A549 (cell line): ENCODE measurements at regions not wholly inside any gene's neighbourhood (a gene's known extent, or its start where the extent isn't known, plus 50 kb on each side); places are given as distances from the start of the nearest gene placed in this dataset.

Experiments used
- ATAC-seq, 2 experiments: fragments of 200-7000 bp in 1 of 2; fragments of >200 bp in 1 of 2; cut with Nextera tagmentation in 1 of 2; cut with Tn5 transposase in 1 of 2; 3 replicates each; pipeline versions ENCODE4 v1.8.0 to v1.9.1; 2018 to 2020; ENCODE audit warnings: mild to moderate bottlenecking in 1 of 2, moderate library complexity in 1 of 2
- CTCF ChIA-PET: fragments of 300-600 bp; sonication (Branson Sonifier 250); formaldehyde crosslinking; extraction: SDS; loops from one replicate; lab custom pipeline; 2021; ENCODE audit warnings: antibody characterized with exemption, inconsistent platforms; lab: Yijun Ruan, JAX
- POLR2A ChIA-PET: fragments of 350-600 bp; formaldehyde crosslinking; extraction: SDS; loops from one replicate; lab custom pipeline; 2021; ENCODE audit warnings: antibody characterized with exemption, inconsistent platforms; lab: Yijun Ruan, JAX
- DNase-seq, 2 experiments: peaks; one replicate each; pipeline versions ENCODE4 v3.0.0 to v3.0.0-alpha.2; 2011 to 2016; ENCODE audit warnings: low read depth in 1 of 2, low spot score in 1 of 2
- FAIRE-seq: peaks from 2 replicates; lab custom pipeline; 2011; peaks lifted over from hg19 to GRCh38; lab: Jason Lieb, UNC
- H3K27ac ChIP-seq, 2 experiments: fragments of >200 bp; sonication (Bioruptor Twin); formaldehyde crosslinking; 3 replicates each; pipeline ENCODE4 v1.5.1; 2016 to 2017
- H3K4me1 ChIP-seq: fragments of >200 bp; sonication (Bioruptor Twin); formaldehyde crosslinking; 3 replicates; pipeline ENCODE4 v1.6.1; 2016
- H3K4me2 ChIP-seq: fragments of >200 bp; sonication (Bioruptor Twin); formaldehyde crosslinking; 3 replicates; pipeline ENCODE4 v1.6.1; 2016
- H3K4me3 ChIP-seq: fragments of >200 bp; sonication (Bioruptor Twin); formaldehyde crosslinking; 3 replicates; pipeline ENCODE4 v1.5.1; 2016
- H3K9me3 ChIP-seq: fragments of >200 bp; sonication (Bioruptor Twin); formaldehyde crosslinking; 3 replicates; pipeline ENCODE4 v1.6.1; 2016
- BHLHE40 ChIP-seq: IDR thresholded peaks from 2 replicates; pipeline ENCODE4 v1.6.1; 2012; ENCODE audit warnings: low read depth, low read length, inconsistent platforms
- CHD2 ChIP-seq: fragments of 150-350 bp; IDR thresholded peaks from 2 replicates; pipeline ENCODE4 v1.6.1; 2014; ENCODE audit warnings: low read length; ENCODE audit not compliant: partially characterized antibody
- EHMT2 ChIP-seq: fragments of 200-600 bp; sonication (generic); IDR thresholded peaks from 2 replicates; pipeline ENCODE4 v1.6.1; 2016; ENCODE audit warnings: antibody characterized with exemption, low read depth, mild to moderate bottlenecking, moderate library complexity
- FOSL2 ChIP-seq, 2 experiments: fragments of 450-650 bp in 1 of 2; fragments of >200 bp in 1 of 2; sonication (Bioruptor Twin) in 1 of 2; formaldehyde crosslinking; IDR thresholded peaks; 2 replicates each; pipeline versions ENCODE4 v1.5.0 to v1.6.1; 2016 to 2020; ENCODE audit warnings: mild to moderate bottlenecking in 1 of 2, moderate library complexity in 1 of 2
- FOXS1 ChIP-seq: fragments of 250-450 bp; sonication (Bioruptor Pico); IDR thresholded peaks from 2 replicates; pipeline ENCODE4 v1.5.0; 2020; ENCODE audit warnings: mild to moderate bottlenecking, moderate library complexity
- HDAC2 ChIP-seq: fragments of 200-600 bp; sonication (generic); IDR thresholded peaks from 2 replicates; pipeline ENCODE4 v1.6.1; 2016
- MAFK ChIP-seq: fragments of 450-650 bp; IDR thresholded peaks from 2 replicates; pipeline ENCODE4 v1.6.1; 2014; ENCODE audit not compliant: partially characterized antibody
- MAZ ChIP-seq: fragments of 150-350 bp; IDR thresholded peaks from 2 replicates; pipeline ENCODE4 v1.6.1; 2014; ENCODE audit warnings: antibody characterized with exemption, low read depth, low read length, borderline replicate concordance
- RARB ChIP-seq: fragments of 250-450 bp; sonication (Bioruptor Pico); IDR thresholded peaks from 2 replicates; pipeline ENCODE4 v1.8.0; 2021; ENCODE audit warnings: mild to moderate bottlenecking, moderate library complexity
- TFCP2L1 ChIP-seq: fragments of 250-450 bp; sonication (Bioruptor Pico); IDR thresholded peaks from 2 replicates; pipeline ENCODE4 v1.5.0; 2021; ENCODE audit warnings: mild to moderate bottlenecking
- WGBS: methylation state at CpG from one replicate; pipeline ENCODE4 v1.1.6; 2017; ENCODE audit errors: missing lambda C conversion rate; 5-methylcytosine and 5-hydroxymethylcytosine counted together
- TF ChIP-seq, protein P1 (sequence below): fragments of >200 bp; sonication (Bioruptor Twin); formaldehyde crosslinking; IDR thresholded peaks from 3 replicates; pipeline ENCODE4 v1.5.1; 2016
- TF ChIP-seq, protein P2 (sequence below): fragments of 200-600 bp; sonication (generic); IDR thresholded peaks from 2 replicates; pipeline ENCODE4 v1.6.1; 2016; ENCODE audit warnings: antibody characterized with exemption, mild to moderate bottlenecking, moderate library complexity
- TF ChIP-seq, protein P3 (sequence below): fragments of 250-450 bp; sonication (Bioruptor Pico); IDR thresholded peaks from 2 replicates; pipeline ENCODE4 v1.5.0; 2020; ENCODE audit warnings: low read depth, mild to moderate bottlenecking, moderate library complexity

DNA sequence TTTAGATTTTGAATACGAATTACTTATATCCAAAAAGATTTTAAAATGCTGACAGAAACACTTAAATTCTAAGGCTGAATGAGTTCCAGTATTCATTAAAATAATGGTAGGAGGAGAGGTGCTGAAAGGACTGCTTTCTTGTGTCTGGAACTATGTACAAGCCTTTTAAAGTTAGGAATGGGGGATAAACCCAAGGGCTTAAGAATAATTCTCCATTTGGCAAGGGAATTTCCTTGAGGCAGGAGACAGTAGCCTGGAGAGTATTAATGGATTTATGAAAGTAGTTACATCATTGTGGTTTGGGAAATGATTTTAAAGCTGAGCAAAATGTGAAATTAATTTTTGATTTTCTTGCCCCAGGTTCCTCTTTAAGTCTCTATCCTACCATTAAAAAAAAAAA lies 266.5 kb upstream of the KCNIP4 start:
- Histone ChIP-seq H3K4me2 (no peak overlapping the region), H3K9me3 (no peaks in the 10 kb centered on the region), H3K27ac (no peak overlapping the region), H3K4me3 (no peak overlapping the region), H3K4me1 (no peaks in the 10 kb centered on the region)
- TF ChIP-seq EHMT2 = no peak
- TF ChIP-seq, protein P1, sequence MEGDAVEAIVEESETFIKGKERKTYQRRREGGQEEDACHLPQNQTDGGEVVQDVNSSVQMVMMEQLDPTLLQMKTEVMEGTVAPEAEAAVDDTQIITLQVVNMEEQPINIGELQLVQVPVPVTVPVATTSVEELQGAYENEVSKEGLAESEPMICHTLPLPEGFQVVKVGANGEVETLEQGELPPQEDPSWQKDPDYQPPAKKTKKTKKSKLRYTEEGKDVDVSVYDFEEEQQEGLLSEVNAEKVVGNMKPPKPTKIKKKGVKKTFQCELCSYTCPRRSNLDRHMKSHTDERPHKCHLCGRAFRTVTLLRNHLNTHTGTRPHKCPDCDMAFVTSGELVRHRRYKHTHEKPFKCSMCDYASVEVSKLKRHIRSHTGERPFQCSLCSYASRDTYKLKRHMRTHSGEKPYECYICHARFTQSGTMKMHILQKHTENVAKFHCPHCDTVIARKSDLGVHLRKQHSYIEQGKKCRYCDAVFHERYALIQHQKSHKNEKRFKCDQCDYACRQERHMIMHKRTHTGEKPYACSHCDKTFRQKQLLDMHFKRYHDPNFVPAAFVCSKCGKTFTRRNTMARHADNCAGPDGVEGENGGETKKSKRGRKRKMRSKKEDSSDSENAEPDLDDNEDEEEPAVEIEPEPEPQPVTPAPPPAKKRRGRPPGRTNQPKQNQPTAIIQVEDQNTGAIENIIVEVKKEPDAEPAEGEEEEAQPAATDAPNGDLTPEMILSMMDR = no peak
- ChIA-PET CTCF (interaction anchor here (0.6 kb wide), 1 partner anchor 9 kb away, joined by 3 read pairs; no protein-coding TSS in a partner anchor), POLR2A (no interaction called here)
- no peak for ATAC-seq
- FAIRE-seq = no peak
- WGBS = 7% methylated on average over 1 of the region's 1 CpG
- DNase-seq = no peak

DNA sequence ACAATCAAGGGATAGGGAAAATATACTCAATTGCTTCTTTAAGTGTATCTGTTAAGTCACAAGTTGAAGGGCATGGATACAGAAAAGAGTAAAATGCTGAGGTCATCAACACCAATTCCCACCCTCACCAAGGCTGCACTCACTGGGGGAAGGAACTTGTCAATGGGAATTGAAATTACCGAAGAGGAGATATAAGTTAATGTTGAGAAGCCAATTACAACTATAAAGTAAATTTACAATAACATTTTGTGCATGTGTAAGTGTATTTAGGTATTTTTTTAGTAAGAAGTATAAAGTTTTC lies 255.1 kb upstream of the KCNIP4 start:
- H3K4me1 ChIP-seq = no peaks in the 10 kb centered on the region
- ChIA-PET CTCF (interaction anchor here (1.2 kb wide), 1 partner anchor 73 kb away, joined by 3 read pairs; no protein-coding TSS in a partner anchor), POLR2A (no interaction called here)
- DNase-seq = no peak
- H3K27ac ChIP-seq = no peak overlapping the region
- ATAC-seq = no peak
- FAIRE-seq = no peak
- no peaks in the 10 kb centered on the region for H3K9me3 ChIP-seq
- H3K4me2 ChIP-seq = no peak overlapping the region
- 5% methylated on average over 1 of the region's 1 CpG for WGBS
- peak; percentile 27 for TF ChIP-seq MAFK
- TF ChIP-seq RARB = no peak
- TF ChIP-seq BHLHE40 = no peak
- H3K4me3 ChIP-seq = no peak overlapping the region

DNA sequence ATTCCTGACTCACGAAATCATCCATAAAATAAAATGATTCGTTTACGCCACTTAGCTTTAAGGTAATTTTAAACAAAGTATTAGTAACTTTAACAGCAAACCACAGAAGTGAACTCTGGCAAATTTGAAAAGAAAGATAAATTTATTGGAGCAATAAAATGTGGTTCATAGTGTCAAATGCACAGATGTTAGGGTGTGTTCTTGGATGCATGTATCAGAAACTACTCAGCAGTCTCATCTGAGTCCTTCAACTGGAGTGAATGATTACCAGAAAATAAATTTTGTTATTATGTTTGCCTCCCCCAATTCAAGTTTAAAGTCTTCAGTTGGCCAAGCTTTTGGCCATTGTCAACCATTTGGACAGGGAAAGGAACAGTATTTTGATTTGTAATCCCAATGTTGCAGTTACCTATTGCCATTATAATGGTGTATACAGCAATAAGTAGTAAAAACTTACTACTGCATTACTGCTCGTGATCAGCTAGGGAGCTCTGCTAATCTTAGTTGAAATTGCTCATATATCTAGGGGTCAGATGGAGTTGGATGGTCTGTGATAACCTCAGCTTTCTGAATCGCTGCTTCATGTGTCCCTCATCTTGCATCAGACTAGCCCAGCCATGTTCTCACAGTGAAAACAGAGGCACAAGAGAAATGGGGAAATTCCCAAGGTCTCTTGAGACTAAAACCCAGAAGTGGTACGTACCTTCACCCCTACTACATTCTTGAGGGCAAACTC lies 254.6 kb upstream of the KCNIP4 start:
- CTCF ChIA-PET = interaction anchor here (1.2 kb wide), 1 partner anchor 72 kb away, joined by 3 read pairs; no protein-coding TSS in a partner anchor
- no peak for FAIRE-seq
- ATAC-seq = no peak

More for the DNA sequence above, 254.6 kb upstream of the KCNIP4 start:
- POLR2A ChIA-PET = no interaction called here
- no peak overlapping the region for H3K4me3 ChIP-seq
- DNase-seq = no peak
- 23% methylated on average over 6 of the region's 6 CpGs for WGBS
- H3K4me2 ChIP-seq = no peak overlapping the region
- TF ChIP-seq FOSL2 (IDR thresholded peaks at IDR 0.05) = no peak
- no peak for TF ChIP-seq FOSL2 (CRISPR knock-in tag; IDR thresholded peaks at IDR 0.05)
- TF ChIP-seq CHD2 = no peak
- TF ChIP-seq TFCP2L1 (CRISPR knock-in tag) = no peak
- no peak for TF ChIP-seq MAFK
- TF ChIP-seq HDAC2 = no peak
- TF ChIP-seq, protein P1 = no peak
- TF ChIP-seq MAZ = no peak
- TF ChIP-seq, protein P2, sequence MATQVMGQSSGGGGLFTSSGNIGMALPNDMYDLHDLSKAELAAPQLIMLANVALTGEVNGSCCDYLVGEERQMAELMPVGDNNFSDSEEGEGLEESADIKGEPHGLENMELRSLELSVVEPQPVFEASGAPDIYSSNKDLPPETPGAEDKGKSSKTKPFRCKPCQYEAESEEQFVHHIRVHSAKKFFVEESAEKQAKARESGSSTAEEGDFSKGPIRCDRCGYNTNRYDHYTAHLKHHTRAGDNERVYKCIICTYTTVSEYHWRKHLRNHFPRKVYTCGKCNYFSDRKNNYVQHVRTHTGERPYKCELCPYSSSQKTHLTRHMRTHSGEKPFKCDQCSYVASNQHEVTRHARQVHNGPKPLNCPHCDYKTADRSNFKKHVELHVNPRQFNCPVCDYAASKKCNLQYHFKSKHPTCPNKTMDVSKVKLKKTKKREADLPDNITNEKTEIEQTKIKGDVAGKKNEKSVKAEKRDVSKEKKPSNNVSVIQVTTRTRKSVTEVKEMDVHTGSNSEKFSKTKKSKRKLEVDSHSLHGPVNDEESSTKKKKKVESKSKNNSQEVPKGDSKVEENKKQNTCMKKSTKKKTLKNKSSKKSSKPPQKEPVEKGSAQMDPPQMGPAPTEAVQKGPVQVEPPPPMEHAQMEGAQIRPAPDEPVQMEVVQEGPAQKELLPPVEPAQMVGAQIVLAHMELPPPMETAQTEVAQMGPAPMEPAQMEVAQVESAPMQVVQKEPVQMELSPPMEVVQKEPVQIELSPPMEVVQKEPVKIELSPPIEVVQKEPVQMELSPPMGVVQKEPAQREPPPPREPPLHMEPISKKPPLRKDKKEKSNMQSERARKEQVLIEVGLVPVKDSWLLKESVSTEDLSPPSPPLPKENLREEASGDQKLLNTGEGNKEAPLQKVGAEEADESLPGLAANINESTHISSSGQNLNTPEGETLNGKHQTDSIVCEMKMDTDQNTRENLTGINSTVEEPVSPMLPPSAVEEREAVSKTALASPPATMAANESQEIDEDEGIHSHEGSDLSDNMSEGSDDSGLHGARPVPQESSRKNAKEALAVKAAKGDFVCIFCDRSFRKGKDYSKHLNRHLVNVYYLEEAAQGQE = no peak
- TF ChIP-seq, protein P3, sequence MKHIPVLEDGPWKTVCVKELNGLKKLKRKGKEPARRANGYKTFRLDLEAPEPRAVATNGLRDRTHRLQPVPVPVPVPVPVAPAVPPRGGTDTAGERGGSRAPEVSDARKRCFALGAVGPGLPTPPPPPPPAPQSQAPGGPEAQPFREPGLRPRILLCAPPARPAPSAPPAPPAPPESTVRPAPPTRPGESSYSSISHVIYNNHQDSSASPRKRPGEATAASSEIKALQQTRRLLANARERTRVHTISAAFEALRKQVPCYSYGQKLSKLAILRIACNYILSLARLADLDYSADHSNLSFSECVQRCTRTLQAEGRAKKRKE = no peak
- no peak for TF ChIP-seq FOXS1
- no peak overlapping the region for H3K27ac ChIP-seq
- no peaks in the 10 kb centered on the region for H3K4me1 ChIP-seq
- H3K9me3 ChIP-seq = no peaks in the 10 kb centered on the region
